ENCODE measurements at regions not wholly inside any gene's neighbourhood (a gene's known extent, or its start where the extent isn't known, plus 50 kb on each side); places are given as distances from the start of the nearest gene placed in this dataset.
"Not testable (repeated sequence)": the region's sequence is repeated elsewhere in the genome, so short reads cannot be mapped to it uniquely, and the experiment has no call there.

- peak; percentile 68 for DNase-seq (ENCODE audit: low spot score)
Observed at GRCh38 chr1:194076646-194077045, 890.2 kb upstream of the B3GALT2 start.

- DNase-seq (ENCODE audit: low spot score), result no peak
Observed at GRCh38 chr1:194073833-194074232, 887.4 kb upstream of the B3GALT2 start.

- no peak for DNase-seq (ENCODE audit: low spot score)
Observed at GRCh38 chr1:194071205-194071604, 884.8 kb upstream of the B3GALT2 start.

GRCh38 chr1:194069831-194070218 lies 883.4 kb upstream of the B3GALT2 start:
- DNase-seq (ENCODE audit: low spot score), result no peak

GRCh38 chr1:194069168-194069830 lies 882.9 kb upstream of the B3GALT2 start:
- no peak for DNase-seq (ENCODE audit: low spot score)

- no peak for DNase-seq (ENCODE audit: low spot score)
Observed at GRCh38 chr1:194068446-194069167, 882.2 kb upstream of the B3GALT2 start.

GRCh38 chr1:194067772-194068171 lies 881.4 kb upstream of the B3GALT2 start:
- DNase-seq (ENCODE audit: low spot score), result no peak

GRCh38 chr1:194062962-194063361 lies 876.5 kb upstream of the B3GALT2 start:
- no peak for DNase-seq (ENCODE audit: low spot score)

- no peak for DNase-seq (ENCODE audit: low spot score)
Observed at GRCh38 chr1:194062526-194062925, 876.1 kb upstream of the B3GALT2 start.

GRCh38 chr1:194060481-194060880 lies 874.1 kb upstream of the B3GALT2 start:
- no peak for DNase-seq (ENCODE audit: low spot score)

- not testable (repeated sequence) for DNase-seq (ENCODE audit: low spot score)
Observed at GRCh38 chr1:194058268-194058667, 871.9 kb upstream of the B3GALT2 start.

- DNase-seq (ENCODE audit: low spot score), result no peak
Observed at GRCh38 chr1:194056169-194056568, 869.8 kb upstream of the B3GALT2 start.

GRCh38 chr1:194055536-194055935 lies 869.1 kb upstream of the B3GALT2 start:
- DNase-seq (ENCODE audit: low spot score), result no peak

GRCh38 chr1:194052514-194053338 lies 866.3 kb upstream of the B3GALT2 start:
- DNase-seq (ENCODE audit: low spot score), result no peak

GRCh38 chr1:194047921-194048320 lies 861.5 kb upstream of the B3GALT2 start:
- no peak for DNase-seq (ENCODE audit: low spot score)

GRCh38 chr1:194047206-194047605 lies 860.8 kb upstream of the B3GALT2 start:
- no peak for DNase-seq (ENCODE audit: low spot score)

GRCh38 chr1:194045416-194045815 lies 859.0 kb upstream of the B3GALT2 start:
- peak; percentile 65 for DNase-seq (ENCODE audit: low spot score)

GRCh38 chr1:194044892-194045291 lies 858.5 kb upstream of the B3GALT2 start:
- DNase-seq (ENCODE audit: low spot score), result no peak

GRCh38 chr1:194043984-194044755 lies 857.8 kb upstream of the B3GALT2 start:
- peak; percentile 55 for DNase-seq (ENCODE audit: low spot score)

- no peak for DNase-seq (ENCODE audit: low spot score)
Observed at GRCh38 chr1:194042736-194043135, 856.3 kb upstream of the B3GALT2 start.

GRCh38 chr1:194040496-194040895 lies 854.1 kb upstream of the B3GALT2 start:
- DNase-seq (ENCODE audit: low spot score), result no peak

GRCh38 chr1:194039578-194039977 lies 853.2 kb upstream of the B3GALT2 start:
- no peak for DNase-seq (ENCODE audit: low spot score)
